ENCODE measurements at regions not wholly inside any gene's neighbourhood (a gene's known extent, or its start where the extent isn't known, plus 50 kb on each side); places are given as distances from the start of the nearest gene placed in this dataset.

DNA sequence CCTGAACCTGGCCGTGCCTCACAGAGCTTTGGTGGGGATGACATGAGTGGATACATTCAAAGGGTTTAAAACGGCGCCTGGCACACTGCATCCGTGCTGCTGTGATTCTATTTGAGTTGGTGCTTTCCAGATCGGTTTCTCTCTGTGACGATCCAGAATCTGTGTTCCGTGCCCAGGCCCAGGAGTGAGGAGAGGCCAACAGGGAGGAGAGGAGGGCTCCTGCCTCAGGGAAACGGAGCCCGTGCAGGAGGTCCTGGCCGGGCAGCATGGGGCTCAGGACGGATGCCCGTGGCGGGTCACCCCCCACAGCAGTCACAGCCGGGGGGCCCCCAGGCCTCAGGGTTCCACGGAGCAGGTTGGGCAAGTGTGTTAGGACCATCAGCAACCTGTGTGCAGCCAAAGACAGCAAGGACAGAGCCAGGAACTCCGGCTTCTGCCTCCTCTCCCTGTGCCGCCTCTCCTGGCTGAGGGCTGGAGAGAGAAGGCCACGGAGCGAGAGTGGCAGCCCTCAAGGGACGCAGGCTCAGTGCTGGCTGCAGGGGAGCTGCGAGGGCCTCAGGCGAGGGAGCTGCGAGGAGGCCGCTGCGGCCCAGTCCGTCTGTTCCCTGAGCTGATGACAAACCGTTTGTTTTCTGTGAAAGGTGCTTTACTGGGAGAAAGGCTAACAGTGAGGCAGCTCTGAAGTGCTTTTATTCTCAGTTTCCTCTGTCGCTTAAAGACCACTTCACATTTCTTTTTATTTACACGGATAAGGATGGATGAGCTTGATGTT, 99.3 kb downstream of the METRNL start:
- no peak for DNase-seq

DNA sequence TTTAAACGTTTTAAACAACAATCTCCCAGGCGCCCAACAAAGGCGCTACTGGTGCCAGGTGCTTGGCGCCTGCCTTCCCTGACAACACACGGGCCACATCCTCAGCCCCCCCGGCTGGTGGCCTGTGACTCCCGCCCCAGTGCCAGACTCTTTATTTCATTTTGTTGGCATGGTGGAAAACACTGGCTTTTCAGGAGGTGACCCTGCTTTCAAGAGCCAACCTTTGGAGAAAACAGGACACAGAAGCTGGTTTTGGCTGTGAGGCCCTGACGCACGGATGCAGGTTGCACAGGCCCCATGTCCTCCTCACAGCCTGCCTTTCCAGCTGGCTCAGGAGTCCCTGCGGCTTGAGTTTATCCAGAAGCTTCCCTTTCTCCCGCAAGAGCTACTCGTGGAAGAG, 100.0 kb downstream of the METRNL start:
- no peak for DNase-seq

- DNase-seq, result no peak
Observed at GRCh38 chr17:83179811-83180210, 100.4 kb downstream of the METRNL start.

DNA sequence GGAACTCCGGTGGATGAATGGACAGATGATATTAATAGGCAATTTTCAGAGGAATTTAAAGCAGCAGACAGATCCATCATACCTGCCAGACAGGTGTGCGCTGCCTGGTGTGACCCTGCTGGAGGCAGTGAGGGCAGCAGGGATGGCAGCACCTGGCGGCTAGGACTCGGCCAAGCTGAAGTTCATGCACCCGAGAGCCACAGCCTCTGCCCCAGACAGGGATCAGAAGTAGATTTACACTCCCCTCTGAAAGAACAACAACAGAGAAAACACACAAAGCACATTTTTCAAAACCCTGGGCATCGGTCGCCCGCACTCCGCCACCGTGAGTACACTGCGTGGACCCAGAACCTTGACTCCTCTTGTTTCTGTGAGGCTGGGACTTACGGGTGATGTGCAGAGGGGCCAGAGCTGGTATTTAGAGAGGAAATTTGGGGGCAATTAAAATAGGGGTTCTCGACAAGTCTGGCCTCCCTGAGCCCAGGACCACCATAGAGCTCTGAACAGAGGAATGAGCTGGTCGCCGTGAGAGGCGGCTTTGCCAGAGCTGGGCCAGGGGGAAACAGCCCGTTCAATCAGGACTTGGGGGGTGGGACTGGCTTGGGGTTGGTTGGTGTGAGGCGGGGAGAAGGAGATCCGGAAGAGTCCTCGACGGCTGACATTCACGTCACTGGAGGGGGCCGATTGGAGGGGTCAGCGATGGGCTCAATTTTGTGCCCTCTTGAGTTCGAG, 101.0 kb downstream of the METRNL start:
- no peak for DNase-seq

GRCh38 chr17:83180996-83181481, 101.6 kb downstream of the METRNL start:
- no peak for DNase-seq

DNA sequence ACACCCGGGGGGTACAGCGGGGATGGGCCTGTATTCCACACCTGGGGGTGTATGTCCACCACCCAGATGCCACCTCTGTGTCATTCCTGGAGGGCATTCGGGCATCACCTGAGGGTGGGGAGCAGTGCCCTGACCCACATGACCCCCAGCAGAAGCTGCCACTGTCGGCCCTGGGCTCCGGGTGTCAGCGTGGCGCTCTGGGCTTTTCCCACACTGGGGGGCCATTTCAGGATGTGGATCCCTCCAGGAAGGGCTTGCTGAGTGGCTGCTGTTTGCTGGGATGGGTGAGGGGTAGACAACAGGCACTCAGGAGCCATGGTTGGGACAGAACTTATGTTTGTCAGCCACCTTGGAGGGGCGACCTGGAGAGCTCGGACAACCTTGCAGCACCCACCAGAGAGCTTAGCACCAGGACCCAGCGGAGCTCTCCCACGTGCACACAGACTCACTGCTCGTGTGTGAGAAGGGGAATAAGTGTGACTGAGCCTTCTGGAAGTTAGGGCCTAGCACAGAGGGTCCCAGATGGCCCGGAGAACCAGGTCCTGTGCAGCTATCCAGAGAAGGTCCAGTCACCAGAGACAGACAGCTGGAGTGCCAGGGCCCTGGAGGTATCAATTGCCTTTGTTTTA, 102.7 kb downstream of the METRNL start:
- DNase-seq, result no peak

DNA sequence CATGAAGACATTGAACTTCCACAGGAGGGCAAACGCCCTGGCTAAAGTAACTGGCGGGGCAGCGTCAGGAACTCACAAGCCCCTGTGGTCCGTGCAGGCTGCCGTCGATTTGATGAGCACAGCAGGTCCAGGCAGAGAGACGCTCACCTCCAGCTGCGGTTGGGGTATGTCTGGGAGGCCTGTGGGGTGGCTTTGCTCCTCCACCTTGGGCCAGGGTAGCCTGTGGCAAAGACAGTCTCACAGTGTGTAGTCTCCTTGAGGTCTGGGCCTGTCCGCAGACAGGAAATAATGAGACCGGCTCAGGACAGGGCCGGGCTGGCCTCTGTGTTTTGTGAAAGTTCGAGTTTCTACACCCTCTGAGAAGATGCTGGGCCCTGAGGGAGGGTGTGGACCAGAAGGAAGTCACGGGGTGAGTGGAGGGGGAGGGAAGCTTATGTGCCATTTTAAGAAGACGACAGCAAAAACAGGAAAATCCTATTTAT, 103.3 kb downstream of the METRNL start:
- DNase-seq, result no peak

- no peak for DNase-seq
Observed at GRCh38 chr17:83183145-83183948, 103.9 kb downstream of the METRNL start.

DNA sequence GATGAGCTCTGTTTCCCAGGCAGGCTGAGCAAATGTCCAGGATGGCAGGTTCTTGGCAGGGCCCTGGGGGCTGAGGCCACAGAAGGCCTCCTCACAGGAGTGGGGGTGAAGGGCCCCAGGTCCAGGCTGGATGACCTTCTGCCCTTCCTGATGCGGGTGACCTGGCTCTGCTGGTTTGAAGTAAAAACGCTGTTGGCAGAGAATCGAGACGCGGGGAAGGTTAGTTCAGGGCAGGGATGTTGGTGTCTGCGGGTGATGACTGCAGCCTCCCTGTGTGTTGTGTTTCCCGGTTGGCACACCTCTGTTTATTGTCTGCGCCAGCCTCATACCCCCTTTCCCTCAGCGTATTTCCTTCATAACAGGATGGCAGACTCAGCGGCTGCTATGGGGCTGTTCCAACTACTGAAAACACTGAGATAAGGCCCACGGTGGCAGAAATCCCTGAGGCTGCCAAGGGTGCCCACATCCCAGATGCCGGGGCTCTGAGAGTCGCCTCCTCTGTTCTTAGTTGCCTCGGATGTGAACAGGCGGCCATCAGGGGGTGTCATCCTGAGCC, 104.6 kb downstream of the METRNL start:
- DNase-seq, result no peak

DNA sequence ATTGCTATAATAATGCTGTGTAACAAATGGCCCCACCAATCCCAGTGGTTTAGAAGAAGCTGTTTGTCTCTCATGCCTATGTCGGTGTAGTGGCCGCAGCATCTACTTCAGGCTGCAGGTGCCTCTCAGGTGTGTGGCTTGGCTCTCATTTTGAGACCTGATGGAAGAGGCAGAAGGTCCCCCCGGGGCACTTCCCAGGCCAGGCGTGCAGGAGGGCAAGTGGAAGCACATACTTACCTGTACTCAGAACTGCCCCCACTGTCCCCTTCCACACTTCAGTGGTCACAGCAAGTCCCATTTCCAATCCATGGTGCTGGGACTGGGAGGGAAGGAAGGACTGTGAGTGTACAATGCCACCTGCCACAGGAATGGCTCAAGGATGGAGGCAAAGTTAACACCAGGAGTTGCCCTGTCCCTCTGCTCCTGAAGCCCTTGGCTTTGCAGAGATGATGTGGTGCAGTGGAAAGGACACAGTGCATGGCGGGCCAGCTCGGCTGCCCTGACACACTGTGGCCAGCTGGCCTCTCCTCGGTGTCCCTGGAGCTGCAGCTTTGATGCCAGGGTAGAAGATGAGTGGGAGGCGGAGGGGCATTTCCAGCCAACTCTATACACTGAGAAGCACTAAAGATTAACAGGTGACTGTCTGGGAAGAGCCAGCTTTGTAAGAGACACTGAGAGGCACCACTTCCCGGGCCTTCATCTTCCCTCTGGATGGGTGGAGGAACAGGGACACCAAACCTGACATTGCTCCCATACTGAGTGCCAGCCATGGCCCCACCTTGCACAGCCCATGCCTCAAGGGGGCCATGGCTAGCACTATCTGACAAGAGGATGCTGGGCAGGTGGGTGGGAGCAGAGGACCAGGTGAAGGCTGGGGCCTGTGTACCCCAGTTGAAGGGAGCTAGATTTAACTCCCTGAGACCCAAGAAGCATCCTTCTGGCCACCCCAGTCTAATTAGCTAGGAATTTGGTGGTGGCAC, 105.9 kb downstream of the METRNL start:
- DNase-seq, result no peak

GRCh38 chr17:83186226-83186625, 106.8 kb downstream of the METRNL start:
- DNase-seq, result no peak

GRCh38 chr17:83186751-83187421, 107.5 kb downstream of the METRNL start:
- no peak for DNase-seq

- DNase-seq, result no peak
Observed at GRCh38 chr17:83187782-83188311, 108.4 kb downstream of the METRNL start.

- DNase-seq, result no peak
Observed at GRCh38 chr17:83189044-83190003, 109.9 kb downstream of the METRNL start.

- no peak for DNase-seq
Observed at GRCh38 chr17:83190004-83190385, 110.6 kb downstream of the METRNL start.

- DNase-seq, result no peak
Observed at GRCh38 chr17:83190601-83191387, 111.4 kb downstream of the METRNL start.

DNA sequence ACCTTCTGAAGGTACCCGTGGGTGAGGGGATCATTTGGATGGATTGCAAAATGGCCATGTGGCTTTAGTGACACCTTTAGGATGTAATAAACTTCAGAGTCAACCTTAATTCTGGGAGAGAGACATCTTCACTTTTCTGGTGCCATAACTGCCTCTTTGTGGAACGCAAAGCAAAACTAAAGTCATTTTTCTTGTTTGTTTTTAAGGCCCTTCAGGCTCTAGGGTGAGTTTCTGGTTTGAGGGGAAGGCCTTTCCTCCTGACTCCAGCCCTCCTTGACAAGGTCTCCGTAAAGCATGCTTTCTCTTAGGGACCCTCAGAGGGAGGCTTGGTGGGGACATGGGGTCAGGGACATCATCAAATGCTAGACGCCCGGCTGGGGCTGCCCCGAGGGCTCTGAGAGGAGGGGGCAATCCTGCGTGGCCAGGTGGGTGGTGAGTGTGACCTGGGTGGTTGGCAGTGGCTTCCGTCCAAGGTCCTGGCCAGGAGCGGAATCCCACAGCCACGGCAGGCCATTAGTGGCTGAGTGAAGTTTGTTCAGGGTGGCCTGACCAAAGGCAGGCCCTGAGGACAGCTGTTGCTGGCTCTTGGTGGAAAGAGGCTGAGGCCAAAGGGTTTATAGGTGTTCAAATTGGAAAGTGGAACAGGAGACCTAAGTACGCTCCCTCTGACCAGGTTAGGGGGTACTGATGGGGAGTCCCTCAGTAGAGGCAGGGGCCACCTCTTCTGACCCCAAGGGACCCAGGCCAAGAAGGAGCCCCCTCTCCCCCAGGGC, 112.2 kb downstream of the METRNL start:
- DNase-seq, result no peak
